ENCODE measurements at regions not wholly inside any gene's neighbourhood (a gene's known extent, or its start where the extent isn't known, plus 50 kb on each side); places are given as distances from the start of the nearest gene placed in this dataset.
"Not testable (repeated sequence)": the region's sequence is repeated elsewhere in the genome, so short reads cannot be mapped to it uniquely, and the experiment has no call there.

DNA sequence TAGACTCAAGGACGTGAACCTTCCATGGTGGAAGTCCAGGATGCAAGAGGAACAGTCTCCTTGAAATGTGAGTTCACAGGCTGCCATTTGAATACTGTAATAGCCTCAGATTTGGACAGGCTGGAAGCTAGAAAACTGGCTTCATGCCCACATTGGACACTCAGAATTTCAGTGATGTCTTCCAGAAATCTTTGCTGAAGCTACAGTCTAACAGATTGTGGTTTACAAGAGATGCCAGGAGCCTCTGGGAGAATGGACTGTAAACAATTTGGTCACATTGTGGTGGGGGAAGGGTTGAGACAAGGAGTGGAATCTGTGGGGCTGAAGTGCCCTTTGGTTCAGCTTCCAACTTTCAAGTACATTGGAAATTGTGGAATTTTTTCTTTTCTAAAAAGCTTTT lies 252.0 kb upstream of the PROK2 start:
- H3K4me3 ChIP-seq (ENCODE audit: low read depth, low read length), result no peak overlapping the region
- TF ChIP-seq, protein P1, sequence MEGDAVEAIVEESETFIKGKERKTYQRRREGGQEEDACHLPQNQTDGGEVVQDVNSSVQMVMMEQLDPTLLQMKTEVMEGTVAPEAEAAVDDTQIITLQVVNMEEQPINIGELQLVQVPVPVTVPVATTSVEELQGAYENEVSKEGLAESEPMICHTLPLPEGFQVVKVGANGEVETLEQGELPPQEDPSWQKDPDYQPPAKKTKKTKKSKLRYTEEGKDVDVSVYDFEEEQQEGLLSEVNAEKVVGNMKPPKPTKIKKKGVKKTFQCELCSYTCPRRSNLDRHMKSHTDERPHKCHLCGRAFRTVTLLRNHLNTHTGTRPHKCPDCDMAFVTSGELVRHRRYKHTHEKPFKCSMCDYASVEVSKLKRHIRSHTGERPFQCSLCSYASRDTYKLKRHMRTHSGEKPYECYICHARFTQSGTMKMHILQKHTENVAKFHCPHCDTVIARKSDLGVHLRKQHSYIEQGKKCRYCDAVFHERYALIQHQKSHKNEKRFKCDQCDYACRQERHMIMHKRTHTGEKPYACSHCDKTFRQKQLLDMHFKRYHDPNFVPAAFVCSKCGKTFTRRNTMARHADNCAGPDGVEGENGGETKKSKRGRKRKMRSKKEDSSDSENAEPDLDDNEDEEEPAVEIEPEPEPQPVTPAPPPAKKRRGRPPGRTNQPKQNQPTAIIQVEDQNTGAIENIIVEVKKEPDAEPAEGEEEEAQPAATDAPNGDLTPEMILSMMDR (IDR thresholded peaks at IDR 0.05; ENCODE audit: low read depth, low read length, missing control alignments), result no peak
- DNase-seq (ENCODE audit: low read depth), result no peak
- in situ Hi-C loops (cut with HindIII; ENCODE audit: low sequenced_read_pairs), result no loop called here

DNA sequence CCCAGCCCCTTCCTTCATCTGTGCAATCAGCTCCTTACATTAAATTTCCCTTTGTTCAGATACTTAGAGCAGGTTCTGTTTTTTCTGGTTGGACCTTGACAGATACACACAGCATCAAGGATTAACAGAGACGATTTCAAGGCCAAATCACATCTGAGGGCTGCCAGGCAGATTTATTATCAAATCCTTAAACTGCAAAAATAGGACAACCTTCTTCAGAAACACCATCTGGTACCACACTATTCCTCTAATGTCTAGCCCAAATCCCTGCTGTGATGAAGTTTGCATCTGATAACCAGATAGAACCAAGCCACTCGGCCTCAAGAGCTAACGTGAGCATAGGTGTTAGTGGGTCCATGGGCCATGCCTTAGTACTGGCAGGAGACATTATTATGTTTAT lies 250.7 kb upstream of the PROK2 start:
- no peak overlapping the region for H3K4me3 ChIP-seq (ENCODE audit: low read depth, low read length)
- in situ Hi-C loops (cut with HindIII; ENCODE audit: low sequenced_read_pairs), result no loop called here
- TF ChIP-seq, protein P1 (IDR thresholded peaks at IDR 0.05; ENCODE audit: low read depth, low read length, missing control alignments), result no peak
- DNase-seq (ENCODE audit: low read depth), result no peak

DNA sequence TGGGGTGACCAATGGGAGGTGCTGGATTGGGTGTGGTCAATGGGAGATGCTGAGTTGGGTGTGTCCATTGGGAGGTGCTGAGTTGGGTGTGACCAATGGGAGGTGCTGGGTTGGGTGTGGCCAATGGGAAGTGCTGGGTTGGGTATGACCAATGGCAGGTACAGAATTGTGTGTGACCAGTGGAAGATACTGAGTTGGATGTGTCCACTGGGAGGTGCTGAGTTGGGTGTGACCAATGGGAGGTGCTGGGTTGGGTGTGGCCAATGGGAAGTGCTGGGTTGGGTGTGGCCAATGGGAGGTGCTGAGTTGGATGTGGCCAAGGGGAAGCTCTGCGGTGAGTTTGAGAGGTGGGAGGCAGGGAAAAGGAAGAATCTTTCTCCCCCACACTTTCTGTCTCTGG lies 250.0 kb upstream of the PROK2 start:
- DNase-seq (ENCODE audit: low read depth), result no peak
- TF ChIP-seq, protein P1 (IDR thresholded peaks at IDR 0.05; ENCODE audit: low read depth, low read length, missing control alignments), result no peak
- H3K4me3 ChIP-seq (ENCODE audit: low read depth, low read length), result no peak overlapping the region
- in situ Hi-C loops (cut with HindIII; ENCODE audit: low sequenced_read_pairs), result no loop called here

DNA sequence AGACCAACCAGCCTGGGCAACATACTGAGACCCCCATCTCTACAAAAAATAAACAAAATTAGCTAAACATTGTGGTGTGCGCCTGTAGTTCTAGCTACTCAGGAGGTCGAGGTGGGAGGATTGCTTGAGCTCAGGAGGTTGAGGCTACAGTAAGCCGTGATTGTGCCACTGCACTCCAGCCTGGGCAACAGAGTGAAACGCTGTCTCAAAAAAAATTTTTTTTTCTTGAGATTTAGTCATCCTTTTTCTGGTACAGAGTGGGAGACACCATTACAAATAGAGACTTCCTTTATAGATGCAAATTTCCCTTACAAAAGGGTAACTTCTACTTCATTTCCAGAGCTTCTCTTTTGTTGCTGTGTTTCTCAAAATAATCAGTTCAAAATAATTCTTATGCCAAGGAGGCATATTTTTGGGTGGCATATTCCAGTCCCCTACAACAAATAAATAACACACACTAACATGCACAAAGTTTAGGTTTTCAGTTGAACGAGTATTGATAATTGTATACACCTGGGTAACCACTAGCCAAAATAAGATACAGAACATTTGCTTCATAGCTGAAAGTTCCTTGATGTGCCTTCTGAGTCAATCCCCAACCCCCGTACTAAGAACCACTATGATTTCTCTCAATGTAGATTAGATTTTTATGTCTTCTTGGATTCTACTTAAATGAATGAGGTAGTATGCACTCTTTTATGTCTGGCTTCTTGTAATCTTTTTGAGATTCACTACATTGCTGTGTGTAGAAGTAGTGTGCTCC lies 248.9 kb upstream of the PROK2 start:
- in situ Hi-C loops (cut with HindIII; ENCODE audit: low sequenced_read_pairs), result no loop called here
- TF ChIP-seq, protein P1 (IDR thresholded peaks at IDR 0.05; ENCODE audit: low read depth, low read length, missing control alignments), result no peak
- no peak overlapping the region for H3K4me3 ChIP-seq (ENCODE audit: low read depth, low read length)
- DNase-seq (ENCODE audit: low read depth), result no peak

DNA sequence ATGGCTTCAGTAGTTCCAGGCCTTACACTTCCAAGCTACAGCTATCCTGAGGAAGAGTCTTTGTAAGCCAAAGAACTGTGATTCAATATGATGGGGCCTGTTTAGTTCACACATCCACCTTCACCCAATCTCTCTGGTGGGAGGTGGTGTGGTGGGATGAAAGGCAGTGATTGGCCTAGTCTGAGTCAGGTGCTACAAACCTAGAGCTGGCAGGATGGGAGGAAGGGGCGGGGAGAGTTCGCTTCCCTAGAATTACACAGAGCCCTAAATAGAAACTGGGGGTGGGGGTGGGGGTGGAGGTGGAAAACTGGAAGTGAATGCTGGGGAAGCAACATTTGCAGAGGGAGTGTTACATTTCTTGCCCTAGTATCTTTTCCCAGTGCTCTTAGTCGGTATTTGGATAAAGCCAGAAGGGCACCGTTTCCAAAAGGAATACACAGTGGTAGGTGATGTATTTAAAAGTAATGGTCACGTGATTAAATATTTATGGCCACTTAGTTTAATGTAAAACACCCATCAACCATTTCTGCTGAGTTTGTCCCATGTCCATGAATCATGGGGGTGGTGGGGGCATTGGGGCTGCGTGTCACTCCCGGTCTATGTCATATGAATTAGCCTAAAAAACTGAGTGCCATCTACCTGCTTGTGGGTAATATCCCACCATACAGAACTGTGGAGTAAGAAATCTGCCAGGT lies 247.6 kb upstream of the PROK2 start:
- in situ Hi-C loops (cut with HindIII; ENCODE audit: low sequenced_read_pairs), result no loop called here
- TF ChIP-seq, protein P1 (IDR thresholded peaks at IDR 0.05; ENCODE audit: low read depth, low read length, missing control alignments), result no peak
- no peak for DNase-seq (ENCODE audit: low read depth)
- H3K4me3 ChIP-seq (ENCODE audit: low read depth, low read length), result no peak overlapping the region

DNA sequence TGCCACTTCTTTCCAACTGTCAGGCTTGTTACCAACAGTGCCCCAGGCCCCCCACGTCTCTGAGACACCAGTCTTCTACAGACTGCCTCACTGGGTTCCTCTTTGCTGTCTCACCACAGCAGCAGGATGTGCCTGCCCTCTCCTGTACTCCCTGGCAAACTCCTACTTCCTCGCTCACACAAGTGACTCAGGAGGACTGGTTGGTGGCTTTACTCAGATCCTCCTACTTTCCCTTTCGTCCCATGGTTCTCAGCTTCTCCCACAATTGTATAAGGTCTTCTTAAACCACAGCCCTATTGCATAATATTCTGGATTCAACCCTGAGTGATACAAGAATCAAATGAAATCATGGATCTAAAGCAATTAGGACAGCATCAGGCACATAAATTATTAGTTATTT lies 246.6 kb upstream of the PROK2 start:
- TF ChIP-seq, protein P1 (IDR thresholded peaks at IDR 0.05; ENCODE audit: low read depth, low read length, missing control alignments), result no peak
- DNase-seq (ENCODE audit: low read depth), result no peak
- in situ Hi-C loops (cut with HindIII; ENCODE audit: low sequenced_read_pairs), result no loop called here
- H3K4me3 ChIP-seq (ENCODE audit: low read depth, low read length), result no peak overlapping the region

DNA sequence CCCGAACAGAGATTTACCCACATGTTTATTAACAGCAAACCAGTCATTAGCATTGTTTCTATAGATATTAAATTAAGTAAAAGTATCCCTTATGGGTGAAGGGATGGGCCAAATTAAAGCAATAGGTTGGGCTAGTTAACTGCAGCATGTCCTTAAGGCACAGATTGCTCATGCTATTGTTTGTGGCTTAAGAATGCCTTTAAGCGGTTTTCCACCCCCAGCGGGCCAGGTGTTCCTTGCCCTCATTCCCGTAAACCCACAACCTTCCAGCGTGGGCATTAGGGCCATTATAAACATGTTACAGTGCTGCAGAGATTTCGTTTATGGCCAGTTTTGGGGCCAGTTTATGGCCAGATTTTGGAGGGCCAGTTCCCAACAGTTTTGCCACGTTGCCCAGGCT lies 245.3 kb upstream of the PROK2 start:
- DNase-seq (ENCODE audit: low read depth); in situ Hi-C loops (cut with HindIII; ENCODE audit: low sequenced_read_pairs); H3K4me3 ChIP-seq (ENCODE audit: low read depth, low read length): not testable (repeated sequence)

DNA sequence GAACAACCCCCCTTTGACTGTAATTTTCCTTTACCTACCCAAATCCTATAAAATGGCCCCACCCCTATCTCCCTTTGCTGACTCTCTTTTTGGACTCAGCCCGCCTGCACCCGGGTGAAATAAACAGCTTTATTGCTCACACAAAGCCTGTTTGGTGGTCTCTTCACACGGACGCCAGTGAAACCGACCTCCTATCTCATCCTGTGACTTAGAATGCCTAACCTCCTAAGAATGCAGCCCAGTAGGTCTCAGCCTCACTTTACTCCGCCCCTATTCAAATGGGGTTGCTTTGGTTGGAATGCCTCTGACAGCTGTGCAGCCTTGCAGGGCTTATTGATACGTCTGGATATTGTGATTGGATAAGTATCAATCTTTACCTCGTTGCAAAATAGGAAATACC lies 243.8 kb upstream of the PROK2 start:
- H3K4me3 ChIP-seq (ENCODE audit: low read depth, low read length); DNase-seq (ENCODE audit: low read depth); in situ Hi-C loops (cut with HindIII; ENCODE audit: low sequenced_read_pairs): not testable (repeated sequence)

DNA sequence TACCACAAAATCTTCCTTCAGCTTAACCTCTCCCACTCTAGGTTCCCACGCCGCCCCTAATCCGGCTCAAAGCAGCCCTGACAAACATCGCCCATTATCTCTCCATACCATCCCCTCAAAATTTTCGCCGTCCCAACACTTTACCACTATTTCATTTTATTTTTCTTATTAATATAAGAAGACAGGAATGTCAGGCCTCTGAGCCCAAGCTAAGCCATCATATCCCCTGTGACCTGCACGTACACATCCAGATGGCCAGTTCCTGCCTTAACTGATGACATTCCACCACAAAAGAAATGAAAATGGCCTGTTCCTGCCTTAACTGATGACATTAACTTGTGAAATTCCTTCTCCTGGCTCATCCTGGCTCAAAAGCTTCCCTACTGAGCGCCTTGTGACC lies 243.4 kb upstream of the PROK2 start:
- DNase-seq (ENCODE audit: low read depth); in situ Hi-C loops (cut with HindIII; ENCODE audit: low sequenced_read_pairs); H3K4me3 ChIP-seq (ENCODE audit: low read depth, low read length): not testable (repeated sequence)

DNA sequence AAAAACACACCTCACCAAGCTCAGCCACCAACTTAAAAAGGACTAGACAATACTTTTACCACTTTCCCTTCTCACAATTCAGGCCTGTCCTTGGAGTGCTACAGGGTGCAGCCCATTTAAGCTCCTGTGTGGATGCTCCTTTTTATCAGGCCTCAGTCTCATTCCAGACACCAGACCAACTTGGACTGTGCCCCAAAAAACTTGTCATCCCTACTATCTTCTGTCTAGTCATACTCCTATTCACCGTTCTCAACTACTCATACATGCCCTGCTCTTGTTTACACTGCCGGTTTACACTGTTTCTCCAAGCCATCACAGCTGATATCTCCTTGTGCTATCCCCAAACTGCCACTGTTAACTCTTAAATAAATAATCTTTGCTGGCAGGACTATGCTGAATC lies 242.8 kb upstream of the PROK2 start:
- DNase-seq (ENCODE audit: low read depth), result not testable (repeated sequence)

More for the DNA sequence above, 242.8 kb upstream of the PROK2 start:
- H3K4me3 ChIP-seq (ENCODE audit: low read depth, low read length); in situ Hi-C loops (cut with HindIII; ENCODE audit: low sequenced_read_pairs): not testable (repeated sequence)
